GM19324 (cell line): ENCODE measurements at regions not wholly inside any gene's neighbourhood (a gene's known extent, or its start where the extent isn't known, plus 50 kb on each side); places are given as distances from the start of the nearest gene placed in this dataset.

ENCODE experiments used
- ATAC-seq: cut with Tn5 transposase; IDR thresholded peaks from one replicate; pipeline ENCODE4 v1.9.1; 2021; ENCODE audit warnings: mild to moderate bottlenecking, moderate library complexity; ENCODE audit not compliant: unreplicated experiment, low FRiP score

DNA sequence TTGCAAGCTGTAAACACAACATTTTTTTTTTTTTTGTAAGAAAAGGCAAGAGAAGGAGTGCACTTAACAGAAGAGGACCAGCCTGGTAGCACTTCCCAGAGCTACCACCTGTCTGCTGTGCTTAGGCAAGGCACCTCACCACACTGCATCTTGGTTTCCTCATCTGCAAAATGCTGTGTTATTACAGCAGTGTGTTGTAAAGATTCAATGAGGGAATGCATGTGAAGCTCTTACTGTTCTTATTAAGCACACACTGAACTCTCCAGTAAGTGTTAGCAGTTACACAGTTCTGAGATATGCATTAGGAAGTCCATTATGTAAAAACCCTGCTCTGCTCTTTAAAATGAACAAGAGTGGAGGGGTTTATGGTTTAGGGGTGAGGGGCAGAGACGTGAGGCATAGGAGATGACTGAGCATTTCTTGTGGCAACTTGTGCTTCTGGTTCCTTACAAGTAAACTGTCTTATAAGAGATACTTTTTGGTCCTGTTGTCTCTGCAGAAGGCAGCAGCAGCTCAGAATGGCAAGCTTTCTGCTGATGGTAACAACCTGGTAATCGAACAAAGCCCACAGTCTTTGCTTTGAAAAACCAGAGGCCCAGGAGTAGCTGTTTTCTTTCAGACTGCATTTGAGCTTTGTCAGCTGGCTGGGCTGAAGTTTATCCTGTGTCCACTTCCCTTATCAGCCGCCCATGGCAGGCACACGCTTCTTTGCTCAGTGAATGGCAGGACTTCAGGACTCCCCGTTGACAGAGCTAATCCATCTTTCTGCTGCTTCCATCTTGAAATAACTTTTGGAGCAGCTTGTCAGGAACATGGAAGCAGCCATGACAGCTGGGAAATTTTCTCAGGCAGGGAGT, 98.8 kb upstream of the BMPER start:
- ATAC-seq: no peak

DNA sequence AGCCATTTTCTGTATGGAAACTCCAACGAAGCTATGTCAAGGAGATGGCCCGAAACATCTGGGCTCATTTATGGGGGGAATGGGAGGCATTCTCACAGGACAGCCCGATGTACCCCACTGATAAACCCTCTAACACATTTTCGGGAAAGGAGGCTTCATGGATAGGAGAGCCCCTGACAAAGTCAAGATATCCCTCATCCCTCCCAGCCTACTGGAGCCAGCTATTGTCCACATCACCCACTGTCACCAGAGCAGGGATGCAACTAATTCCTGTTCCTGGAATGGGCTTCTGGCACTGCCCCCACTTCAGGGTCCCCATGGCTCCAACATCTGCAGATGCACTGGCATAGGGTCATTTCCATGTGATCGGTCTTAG, 98.2 kb upstream of the BMPER start:
- no peak for ATAC-seq

DNA sequence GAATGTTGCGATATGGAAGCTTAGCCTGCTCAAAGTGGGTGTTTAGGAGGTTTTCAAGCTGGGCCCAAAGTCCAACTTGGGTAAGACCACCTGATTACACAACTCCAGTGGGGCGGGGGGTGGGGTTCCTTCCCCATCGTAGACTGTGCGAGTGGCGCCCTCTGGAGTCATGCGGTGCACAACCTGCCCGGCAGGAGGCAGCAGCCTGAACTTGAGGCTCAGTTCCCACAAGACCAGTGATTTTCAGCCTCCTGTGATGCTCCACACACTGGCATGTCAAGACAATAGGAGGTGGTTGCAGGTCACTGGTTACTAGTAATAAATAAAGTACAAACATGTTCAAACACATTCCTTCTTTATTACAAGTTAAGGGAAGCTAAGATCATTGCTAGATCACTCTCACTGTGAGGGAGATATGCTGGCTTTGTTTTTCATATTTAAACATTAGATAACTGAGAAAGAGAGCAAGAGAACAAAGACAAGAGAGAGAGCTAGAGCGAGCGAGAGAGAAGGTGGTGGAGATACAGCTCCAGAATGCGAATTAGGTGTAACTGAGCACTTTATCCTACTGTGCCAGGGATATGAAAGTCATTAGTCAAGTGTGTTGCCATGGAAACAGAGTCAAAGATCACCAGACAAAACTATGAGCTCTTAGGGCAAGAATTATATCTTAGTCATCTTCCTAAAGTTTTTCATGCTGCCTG, 97.4 kb upstream of the BMPER start:
- no peak for ATAC-seq

DNA sequence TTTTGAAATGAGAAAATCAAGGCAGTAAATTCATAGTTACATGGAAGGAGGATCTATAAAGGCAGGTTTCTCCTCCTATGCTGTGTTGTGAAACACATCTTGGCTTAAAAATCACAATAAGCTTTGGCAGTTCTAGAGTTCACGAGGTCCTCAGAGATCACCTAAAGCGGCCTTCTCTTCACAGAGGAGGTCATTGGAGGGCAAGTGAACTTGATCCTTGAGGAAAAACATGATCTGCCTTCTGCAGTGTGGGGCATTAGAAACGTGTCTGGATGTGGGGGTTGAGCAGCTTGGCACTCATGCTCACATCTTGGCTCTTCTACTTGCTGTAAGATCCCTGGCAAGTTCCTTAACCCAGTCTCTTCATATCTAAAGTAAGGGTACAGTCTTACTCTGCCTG, 96.1 kb upstream of the BMPER start:
- ATAC-seq: no peak

DNA sequence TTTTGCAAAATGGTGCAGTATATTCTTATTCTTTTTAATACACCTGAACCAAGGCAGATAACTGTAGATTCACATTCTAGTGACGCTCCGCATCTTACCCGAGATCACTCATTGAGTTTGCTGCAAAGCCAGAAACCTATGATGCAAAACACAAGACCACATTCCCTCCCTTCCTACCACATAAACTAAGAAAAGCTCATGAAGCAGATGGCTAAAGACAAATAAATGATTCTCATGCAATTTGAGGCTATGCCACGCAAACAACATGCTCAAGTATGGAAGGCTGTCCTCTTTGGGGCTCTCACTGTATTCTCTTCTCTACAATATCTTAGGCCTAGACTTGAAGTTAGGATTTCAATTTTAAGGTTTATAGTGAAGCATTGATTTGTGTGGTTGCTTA, 95.0 kb upstream of the BMPER start:
- ATAC-seq: no peak

DNA sequence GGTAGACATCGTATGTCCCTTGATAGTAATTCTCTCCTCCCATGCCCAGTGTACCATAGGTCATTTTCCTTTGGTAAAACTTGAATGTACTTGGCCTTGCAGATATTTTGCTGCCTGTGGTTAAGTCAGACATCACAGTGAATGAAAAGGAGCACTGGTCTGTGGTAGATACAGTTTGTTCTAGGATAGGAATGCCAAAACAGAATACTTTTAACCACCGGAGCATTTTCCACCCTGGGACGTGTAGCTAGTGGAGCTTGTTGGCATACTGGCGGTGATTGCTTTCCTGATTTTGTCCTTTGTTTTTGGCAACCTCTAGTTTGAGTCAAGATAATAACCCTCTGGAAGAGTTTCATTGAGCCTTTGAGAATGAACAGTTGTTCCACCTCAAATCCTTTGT, 92.0 kb upstream of the BMPER start:
- ATAC-seq: no peak

DNA sequence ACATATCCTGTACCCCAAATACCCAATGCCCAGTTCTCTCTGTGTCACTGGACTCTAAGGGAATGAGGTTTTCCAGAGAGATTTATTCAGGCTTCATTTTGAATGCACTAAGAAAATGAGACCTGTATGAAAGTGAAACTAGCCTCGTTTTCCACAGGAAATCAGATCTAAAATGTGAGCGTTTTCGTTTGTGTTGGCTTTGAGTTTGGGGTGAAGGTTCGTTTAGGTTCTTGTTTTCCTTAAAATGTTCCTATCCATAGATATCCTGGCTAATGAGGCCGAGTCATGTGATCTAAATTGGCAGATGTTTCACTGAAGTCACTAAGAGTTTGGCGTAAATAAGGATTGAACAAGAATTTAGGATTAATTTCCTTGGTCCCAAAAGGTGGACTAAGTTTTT, 90.9 kb upstream of the BMPER start:
- ATAC-seq: no peak

DNA sequence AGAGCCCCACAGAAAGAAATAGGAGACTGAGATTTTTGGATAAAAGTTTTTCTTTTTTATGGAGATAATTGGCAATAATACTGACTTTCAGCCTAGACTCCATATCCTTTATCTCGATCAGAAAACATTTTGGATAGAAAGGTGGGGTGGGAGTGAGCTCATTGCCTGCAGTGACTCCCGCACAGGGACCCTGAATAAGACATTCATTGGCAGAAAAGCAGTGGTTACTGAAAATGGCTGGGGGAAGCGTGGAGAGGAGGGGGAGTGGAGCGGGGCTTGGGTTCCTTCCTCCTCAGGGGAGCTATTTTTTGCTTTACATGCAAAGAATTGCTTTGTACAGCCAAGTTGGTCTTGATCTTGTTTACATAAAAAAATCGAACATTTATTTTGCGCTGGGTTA, 90.4 kb upstream of the BMPER start:
- ATAC-seq: no peak

DNA sequence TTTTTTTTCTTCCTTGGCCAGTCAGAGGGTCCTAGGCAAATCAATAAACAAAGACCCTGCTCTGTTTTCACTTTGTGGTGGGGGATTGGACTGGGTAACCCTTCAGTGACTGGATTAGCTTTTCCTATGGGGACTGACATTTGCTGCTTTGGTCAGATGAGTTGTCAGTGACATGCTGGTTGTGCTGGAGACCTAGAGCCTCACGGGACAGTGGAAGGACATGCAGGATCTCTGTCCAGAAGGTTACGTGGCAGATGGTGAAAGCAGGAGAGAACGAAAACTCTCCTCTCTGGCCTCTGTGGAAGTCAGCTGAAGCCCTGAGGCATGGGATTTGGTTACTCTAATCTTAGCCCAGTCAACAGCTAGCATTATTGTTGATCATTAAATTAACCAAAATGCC, 90.0 kb upstream of the BMPER start:
- ATAC-seq: no peak

DNA sequence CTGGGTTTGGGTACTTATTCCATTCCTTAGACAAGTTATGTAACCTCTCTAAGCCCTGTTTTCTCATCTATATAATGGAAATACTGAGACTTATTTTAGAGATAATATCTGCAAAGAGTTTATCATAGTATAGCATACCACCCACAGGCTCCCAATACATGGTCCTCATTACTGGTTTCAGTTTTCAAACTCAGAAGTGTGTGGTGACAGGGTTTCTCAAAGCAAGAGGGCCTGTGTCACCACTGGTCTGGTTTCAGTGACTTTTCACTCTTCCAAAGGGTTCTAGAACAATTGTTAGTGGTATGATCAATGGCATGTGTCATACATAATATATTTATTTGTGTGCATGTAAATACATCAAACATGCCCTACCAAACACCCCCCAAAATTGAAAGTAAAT, 89.2 kb upstream of the BMPER start:
- ATAC-seq: no peak

DNA sequence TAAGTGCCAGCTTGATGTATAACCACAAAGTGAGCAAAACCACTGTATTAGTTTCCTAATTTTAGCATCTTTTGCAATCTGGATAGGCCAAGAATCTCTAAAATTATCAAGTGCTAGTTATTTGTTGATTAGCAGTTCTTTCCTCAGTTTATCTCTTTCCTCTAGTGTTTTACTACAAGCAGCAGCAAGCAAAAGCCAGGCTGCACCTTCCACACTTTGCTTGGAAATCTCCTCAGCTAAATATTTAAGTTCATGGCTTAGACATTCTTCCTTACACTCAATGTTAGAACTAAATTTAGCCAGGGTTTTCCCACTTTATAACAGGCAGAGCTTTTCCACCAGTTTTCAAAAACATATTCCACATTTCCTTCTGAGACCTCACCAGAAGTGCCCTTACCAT, 85.7 kb upstream of the BMPER start:
- no peak for ATAC-seq

DNA sequence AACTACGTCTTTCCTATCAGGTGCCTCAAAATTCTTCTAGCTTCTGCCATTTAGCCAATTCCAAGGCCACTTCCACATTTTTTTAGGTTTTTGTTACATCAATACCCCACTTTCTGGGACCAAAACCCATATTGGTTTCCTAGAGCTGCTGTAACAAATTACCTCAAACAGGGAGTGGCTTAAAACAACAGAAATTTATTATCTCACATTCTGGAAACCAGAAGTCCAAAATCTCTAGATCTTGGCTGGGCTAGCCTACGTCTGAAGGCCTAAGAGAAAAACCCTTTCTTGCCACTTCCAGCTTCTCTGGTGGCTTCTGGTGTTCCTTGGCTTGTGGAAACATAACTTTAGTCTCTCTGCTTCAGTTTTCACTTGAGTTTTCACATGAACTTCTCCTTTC, 85.1 kb upstream of the BMPER start:
- ATAC-seq: no peak

DNA sequence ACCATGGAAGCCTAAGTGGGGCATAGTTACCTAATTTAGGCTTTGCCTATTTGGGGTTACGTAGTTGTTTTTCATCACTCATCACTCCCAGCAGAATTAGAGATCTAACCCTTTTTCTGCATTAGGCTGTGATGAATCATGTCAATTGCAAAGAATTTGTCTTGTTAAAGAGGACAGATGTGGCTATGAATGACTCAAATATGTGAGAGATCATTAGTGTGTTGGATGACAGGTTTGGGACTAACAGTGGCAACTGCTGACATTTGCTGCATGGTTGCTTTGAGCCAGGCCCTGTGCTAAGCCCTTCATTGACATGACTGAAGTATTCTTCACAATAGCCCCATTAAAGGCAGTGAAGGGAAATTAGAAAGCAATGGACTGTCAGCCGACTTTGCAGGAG, 83.4 kb upstream of the BMPER start:
- no peak for ATAC-seq

DNA sequence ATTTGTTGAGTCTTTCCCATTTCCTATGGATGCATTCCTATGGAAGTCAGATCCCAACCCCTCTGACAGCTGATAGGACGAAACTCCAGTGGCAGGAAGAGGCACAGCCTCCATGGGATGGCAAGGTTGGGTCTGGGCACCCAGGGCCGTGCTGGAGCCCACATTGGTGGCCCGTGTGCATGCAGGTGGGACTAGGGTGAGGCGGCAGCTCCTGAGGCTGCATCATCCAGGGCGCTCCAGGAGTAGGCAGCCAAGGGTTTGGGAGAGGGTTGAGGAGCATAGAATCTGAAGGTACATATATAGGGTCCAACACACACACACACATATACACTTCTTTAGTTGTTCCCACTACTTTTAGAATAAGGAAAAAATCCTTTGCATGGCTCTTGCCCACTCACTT, 81.4 kb upstream of the BMPER start:
- no peak for ATAC-seq

DNA sequence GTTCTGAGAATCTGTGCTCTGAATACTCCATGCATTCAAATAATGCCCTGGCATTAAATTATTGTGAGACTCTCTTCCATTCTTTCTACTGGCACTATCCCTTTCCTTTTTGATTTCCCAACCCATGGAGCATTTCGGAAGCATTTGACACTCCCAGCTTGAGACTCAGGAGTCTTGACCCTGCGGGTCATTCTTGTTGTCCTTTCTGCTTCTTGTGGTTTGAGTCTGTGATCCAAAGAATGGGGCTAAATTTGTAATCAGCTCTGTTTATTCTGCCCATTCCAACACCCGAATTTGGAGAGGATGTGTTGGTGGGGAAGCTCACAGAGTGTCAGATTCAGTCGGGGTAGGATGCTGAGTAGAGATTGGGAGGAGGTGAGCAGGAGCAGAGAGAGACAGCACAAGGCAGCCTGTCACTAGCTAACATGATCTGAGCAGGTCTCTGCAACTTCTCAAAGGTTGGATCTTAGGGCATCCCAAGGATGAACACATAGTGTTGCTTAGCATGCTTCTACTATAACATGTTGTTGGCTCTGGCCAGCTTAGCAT, 80.4 kb upstream of the BMPER start:
- ATAC-seq: no peak

DNA sequence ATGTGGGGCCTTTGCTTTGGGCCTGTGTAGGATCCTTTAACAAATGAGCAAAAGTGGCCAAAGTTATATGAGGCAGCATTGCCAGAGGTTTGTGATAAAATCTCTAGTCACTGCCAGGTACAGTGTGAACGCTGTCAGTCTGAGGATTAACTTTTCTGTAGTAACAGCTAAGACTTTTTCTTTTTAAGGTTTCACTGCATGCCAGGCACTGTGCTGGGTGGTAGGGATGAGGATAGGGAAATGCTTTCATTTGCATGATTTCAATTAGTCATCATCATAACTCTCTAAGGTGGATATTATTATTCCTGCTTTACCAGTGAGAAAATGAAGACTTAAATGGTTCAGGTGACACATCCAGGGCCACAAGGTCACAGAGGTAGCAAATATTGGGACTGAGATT, 79.7 kb upstream of the BMPER start:
- no peak for ATAC-seq

DNA sequence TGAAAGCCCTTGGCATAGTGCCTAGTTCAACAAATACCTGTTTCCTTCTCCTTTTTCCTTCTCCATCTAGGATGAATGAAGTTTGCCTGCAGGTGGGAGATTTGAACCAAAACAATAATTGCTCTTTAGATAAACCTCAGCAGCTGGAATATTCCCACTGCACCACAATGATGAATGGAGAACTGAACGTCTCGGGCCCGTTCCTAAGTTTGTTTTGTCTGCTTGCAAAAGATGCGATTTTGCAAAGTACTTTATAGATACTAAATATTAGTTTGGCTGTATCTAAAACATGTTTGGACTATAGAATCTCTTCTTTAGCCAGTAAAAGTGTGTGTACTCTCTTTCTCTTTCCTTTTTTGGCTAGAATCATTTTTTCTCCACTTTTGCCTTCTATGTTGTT, 75.8 kb upstream of the BMPER start:
- ATAC-seq: no peak

DNA sequence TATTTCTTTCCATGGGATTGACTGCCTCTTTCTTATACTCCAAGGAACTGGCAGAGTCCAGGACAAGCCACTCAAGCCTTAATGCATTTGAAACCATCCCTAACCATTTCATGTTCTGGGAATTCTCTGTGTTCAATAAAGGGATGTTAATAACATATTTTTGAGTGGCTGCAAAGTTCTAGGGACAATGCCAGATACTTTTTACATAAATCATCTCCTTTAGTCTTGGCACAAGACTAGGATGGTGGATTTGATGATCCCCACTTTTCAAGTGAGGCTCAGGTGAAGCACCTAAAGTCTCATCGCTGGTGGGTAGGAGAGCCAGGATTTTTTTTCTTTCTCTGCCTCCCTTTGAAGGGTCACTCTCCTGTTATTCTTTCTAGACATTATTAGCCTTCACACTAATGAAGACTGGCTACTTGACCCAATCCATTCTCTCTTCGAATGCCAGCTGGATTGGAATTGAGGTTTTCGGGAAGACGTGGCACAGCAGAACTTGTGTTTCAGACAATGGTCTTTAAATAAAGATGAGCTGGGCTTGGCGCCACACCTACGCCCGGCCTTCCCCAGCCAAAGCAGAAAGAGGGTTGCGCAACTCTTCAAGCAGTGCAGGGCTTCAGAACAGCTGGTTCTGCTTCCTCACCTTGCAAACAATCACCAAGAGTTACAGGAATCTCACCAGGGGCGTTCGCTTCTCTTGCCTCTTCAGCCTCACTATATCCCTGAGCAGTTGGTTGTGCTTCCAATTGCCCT, 73.8 kb upstream of the BMPER start:
- ATAC-seq: no peak

DNA sequence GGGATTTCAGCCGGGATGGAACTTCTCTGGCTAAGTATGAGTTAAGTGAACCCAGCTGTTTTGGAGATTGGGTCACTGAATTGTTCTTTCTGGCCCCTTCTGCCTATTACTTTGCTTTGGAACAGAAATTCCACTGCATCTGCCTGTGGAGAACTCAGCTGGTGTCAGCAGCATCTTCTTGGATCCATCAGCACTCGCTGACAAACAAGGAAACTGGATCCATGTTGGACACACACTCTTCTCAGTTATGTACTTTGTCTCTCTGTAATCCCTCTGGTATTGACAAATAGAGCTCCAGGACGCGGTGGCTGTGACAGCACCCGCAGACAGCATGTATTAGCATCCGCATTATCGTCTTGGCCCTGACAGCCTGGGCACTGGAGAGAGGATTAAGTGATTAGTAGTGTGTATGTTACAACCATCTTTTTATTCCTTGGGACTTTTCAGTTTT, 73.0 kb upstream of the BMPER start:
- ATAC-seq: no peak

DNA sequence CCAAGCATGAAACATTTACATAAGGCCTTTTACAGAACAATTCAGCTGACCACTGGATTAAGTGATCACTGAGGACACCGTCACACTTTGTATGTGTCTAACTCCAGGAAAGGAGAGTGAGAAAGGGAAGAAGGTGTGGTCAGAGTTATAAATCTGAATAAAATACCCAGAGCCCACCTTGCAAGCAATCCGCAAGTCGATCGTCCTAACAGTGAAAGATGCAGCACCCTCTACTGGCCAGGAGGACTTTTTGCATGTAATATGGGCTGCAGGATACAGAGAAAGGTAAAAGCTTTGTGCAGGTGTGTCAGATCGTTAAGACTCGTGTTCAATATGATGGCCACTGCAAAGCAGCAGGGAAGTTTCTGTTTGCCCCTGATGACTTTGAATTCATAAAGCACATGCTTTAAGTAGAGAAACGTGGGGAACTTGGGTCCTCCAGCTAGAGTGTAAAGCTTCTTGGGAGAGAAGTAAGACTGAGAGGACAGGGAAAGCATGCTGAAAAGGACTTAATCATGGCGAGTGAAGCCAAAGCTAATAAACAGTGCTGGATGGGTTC, 68.5 kb upstream of the BMPER start:
- ATAC-seq: no peak

DNA sequence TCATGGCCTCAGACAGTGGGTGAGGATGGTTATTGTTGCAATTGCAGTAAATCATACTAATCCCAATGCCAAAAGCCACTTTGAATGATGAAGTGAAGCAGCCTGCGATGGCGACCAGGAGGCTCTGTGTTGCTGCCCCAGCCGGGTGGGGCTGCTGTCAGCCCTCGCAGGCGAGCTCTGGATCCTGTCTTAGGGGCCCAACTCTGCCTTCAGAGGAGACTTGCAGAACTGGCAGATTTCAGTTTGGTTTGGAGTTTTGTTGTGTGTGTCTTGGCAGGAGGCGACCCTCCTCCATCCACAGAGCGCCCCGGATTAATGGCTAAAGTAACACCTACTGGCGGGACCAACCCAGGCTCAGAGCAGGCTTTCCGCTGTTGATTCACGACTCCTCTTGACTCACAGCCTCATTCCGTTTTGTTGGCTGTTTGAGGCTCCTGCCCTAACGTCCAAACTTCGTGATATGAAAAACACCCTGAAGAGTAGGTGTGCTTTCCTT, 67.9 kb upstream of the BMPER start:
- no peak for ATAC-seq
